MCF 10A (cell line): ENCODE measurements at regions not wholly inside any gene's neighbourhood (a gene's known extent, or its start where the extent isn't known, plus 50 kb on each side); places are given as distances from the start of the nearest gene placed in this dataset.

Experiments
- BruUV-seq: library from RNA; stranded (reverse); fragments of 400-500 nt; replicated peaks from 2 replicates; lab custom pipeline; 2021; lab: Mats Ljungman, UMichigan
- CTCF ChIA-PET: fragments of 300-600 bp; sonication (Branson Sonifier 250); formaldehyde crosslinking; extraction: SDS; loops from one replicate; lab custom pipeline; 2021; ENCODE audit warnings: antibody characterized with exemption, inconsistent platforms; lab: Yijun Ruan, JAX
- POLR2A ChIA-PET: fragments of 300-600, 350-650 bp; sonication (Branson Sonifier 250); formaldehyde crosslinking; extraction: SDS; loops from one replicate; lab custom pipeline; 2020; ENCODE audit warnings: antibody characterized with exemption, inconsistent platforms; lab: Yijun Ruan, JAX
- DNase-seq: peaks from one replicate; pipeline ENCODE4 v3.0.0-alpha.2; 2018; ENCODE audit not compliant: unreplicated experiment
- H3K27ac Mint-ChIP-seq: one replicate; pipeline ENCODE4 v1.8.0; 2022; ENCODE audit warnings: mild to moderate bottlenecking, low read depth, mixed read lengths; ENCODE audit not compliant: unreplicated experiment
- H3K27me3 Mint-ChIP-seq: one replicate; pipeline ENCODE4 v1.8.0; 2022; ENCODE audit warnings: mixed read lengths; ENCODE audit not compliant: insufficient read depth, unreplicated experiment
- H3K36me3 Mint-ChIP-seq: one replicate; pipeline ENCODE4 v1.8.0; 2022; ENCODE audit warnings: mild to moderate bottlenecking, moderate library complexity, mixed read lengths; ENCODE audit not compliant: insufficient read depth, unreplicated experiment
- H3K4me1 Mint-ChIP-seq: one replicate; pipeline ENCODE4 v1.8.0; 2022; ENCODE audit warnings: mixed read lengths; ENCODE audit not compliant: insufficient read depth, unreplicated experiment
- H3K4me3 Mint-ChIP-seq: one replicate; pipeline ENCODE4 v1.8.0; 2022; ENCODE audit warnings: mild to moderate bottlenecking, moderate library complexity, mixed read lengths; ENCODE audit not compliant: unreplicated experiment
- H3K9me3 Mint-ChIP-seq: one replicate; pipeline ENCODE4 v1.8.0; 2022; ENCODE audit warnings: mixed read lengths; ENCODE audit not compliant: unreplicated experiment
- intact Hi-C: fragments of 100-400 bp; cut with micrococcal nuclease; formaldehyde crosslinking; loops from 2 replicates; pipeline ENCODE4 v1.14.1; 2022
- TF ChIP-seq, protein P1 (sequence below): fragments of 200-600 bp; IDR thresholded peaks from one replicate; pipeline ENCODE4 v1.8.0; 2022; ENCODE audit warnings: antibody characterized with exemption, mild to moderate bottlenecking; ENCODE audit not compliant: unreplicated experiment

- Mint-ChIP-seq H3K4me3 (no peak overlapping the region), H3K36me3 (peaks cover 6% of the 10 kb centered on the region), H3K27me3 (no peaks in the 10 kb centered on the region), H3K27ac (no peak overlapping the region), H3K4me1 (peaks cover 13% of the 10 kb centered on the region), H3K9me3 (peaks cover 12% of the 10 kb centered on the region)
- TF ChIP-seq, protein P1, sequence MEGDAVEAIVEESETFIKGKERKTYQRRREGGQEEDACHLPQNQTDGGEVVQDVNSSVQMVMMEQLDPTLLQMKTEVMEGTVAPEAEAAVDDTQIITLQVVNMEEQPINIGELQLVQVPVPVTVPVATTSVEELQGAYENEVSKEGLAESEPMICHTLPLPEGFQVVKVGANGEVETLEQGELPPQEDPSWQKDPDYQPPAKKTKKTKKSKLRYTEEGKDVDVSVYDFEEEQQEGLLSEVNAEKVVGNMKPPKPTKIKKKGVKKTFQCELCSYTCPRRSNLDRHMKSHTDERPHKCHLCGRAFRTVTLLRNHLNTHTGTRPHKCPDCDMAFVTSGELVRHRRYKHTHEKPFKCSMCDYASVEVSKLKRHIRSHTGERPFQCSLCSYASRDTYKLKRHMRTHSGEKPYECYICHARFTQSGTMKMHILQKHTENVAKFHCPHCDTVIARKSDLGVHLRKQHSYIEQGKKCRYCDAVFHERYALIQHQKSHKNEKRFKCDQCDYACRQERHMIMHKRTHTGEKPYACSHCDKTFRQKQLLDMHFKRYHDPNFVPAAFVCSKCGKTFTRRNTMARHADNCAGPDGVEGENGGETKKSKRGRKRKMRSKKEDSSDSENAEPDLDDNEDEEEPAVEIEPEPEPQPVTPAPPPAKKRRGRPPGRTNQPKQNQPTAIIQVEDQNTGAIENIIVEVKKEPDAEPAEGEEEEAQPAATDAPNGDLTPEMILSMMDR, result no peak
- no TSS peak for BruUV-seq
- intact Hi-C loops, result no loop called here
- ChIA-PET CTCF (no interaction called here), POLR2A (no interaction called here)
- no peak for DNase-seq
Observed at GRCh38 chr4:18394656-18395055, 373.1 kb upstream of the LCORL start.

- intact Hi-C loops, result no loop called here
- H3K27ac Mint-ChIP-seq, result no peak overlapping the region
- no peak overlapping the region for H3K4me3 Mint-ChIP-seq
- H3K4me1 Mint-ChIP-seq, result peaks cover 13% of the 10 kb centered on the region
- H3K27me3 Mint-ChIP-seq, result no peaks in the 10 kb centered on the region
- DNase-seq, result no peak
- no TSS peak for BruUV-seq
- peaks cover 12% of the 10 kb centered on the region for H3K9me3 Mint-ChIP-seq
- ChIA-PET POLR2A (no interaction called here), CTCF (interaction anchor here (0.7 kb wide), 1 partner anchor 203 kb away, joined by 4 read pairs; no protein-coding TSS in a partner anchor)
- TF ChIP-seq, protein P1, result no peak
- H3K36me3 Mint-ChIP-seq, result peaks cover 6% of the 10 kb centered on the region
Observed at GRCh38 chr4:18391354-18391728, 369.8 kb upstream of the LCORL start.

DNA sequence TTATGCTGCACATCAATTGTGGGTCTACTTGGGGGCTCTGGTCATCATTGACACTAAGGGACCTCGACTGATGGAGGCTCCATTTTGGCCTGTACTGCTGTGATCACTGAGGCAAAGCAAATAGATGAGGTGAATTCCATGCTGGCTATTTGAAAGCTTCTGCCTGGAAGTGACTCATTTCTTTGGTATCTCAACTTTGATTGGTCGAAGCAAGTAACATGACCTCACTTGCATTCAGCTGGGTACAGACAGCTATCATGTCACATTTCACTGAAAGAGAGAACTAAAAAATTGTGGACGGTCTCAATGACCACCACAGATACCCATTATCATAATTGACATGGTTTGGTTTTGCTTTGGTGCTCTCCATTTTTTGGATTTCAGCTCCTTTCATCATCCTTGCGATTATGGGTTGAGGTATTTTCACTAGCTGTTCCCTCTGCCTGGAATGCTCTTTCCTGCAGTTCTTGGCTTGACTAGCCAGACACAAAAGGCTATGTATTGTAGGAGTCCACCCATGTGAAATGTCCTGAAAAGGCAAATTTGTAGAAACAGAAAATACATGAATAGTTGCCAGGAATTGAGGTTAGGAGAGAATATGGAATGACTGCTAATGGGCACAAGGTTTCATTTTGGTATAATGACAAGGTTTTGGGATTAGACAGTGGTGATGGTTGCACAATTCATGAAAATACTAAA is 369.2 kb upstream of the LCORL start:
- TF ChIP-seq, protein P1, result no peak
- peak; percentile 14 for DNase-seq

GRCh38 chr4:18389115-18389514 is 367.6 kb upstream of the LCORL start:
- peaks cover 7% of the 10 kb centered on the region for H3K4me1 Mint-ChIP-seq
- CTCF ChIA-PET, result no interaction called here
- H3K4me3 Mint-ChIP-seq, result no peak overlapping the region
- BruUV-seq, result no TSS peak
- H3K27me3 Mint-ChIP-seq, result no peaks in the 10 kb centered on the region
- H3K36me3 Mint-ChIP-seq, result peaks cover 6% of the 10 kb centered on the region
- no peak overlapping the region for H3K27ac Mint-ChIP-seq
- DNase-seq, result no peak
- POLR2A ChIA-PET, result interaction anchor here (0.6 kb wide), 1 partner anchor 165 kb away, joined by 3 read pairs; no protein-coding TSS in a partner anchor
- TF ChIP-seq, protein P1, result no peak
- peaks cover 27% of the 10 kb centered on the region for H3K9me3 Mint-ChIP-seq
- intact Hi-C loops, result no loop called here

More for the DNA sequence above, 369.2 kb upstream of the LCORL start:
- POLR2A ChIA-PET, result interaction anchor here (0.8 to 1.0 kb wide), 2 partner anchors 16 to 567 kb away, joined by 3 read pairs; no protein-coding TSS in a partner anchor
- Mint-ChIP-seq H3K27me3 (no peaks in the 10 kb centered on the region), H3K36me3 (peaks cover 6% of the 10 kb centered on the region), H3K9me3 (peaks cover 12% of the 10 kb centered on the region), H3K4me1 (peaks cover 13% of the 10 kb centered on the region), H3K27ac (no peak overlapping the region), H3K4me3 (no peak overlapping the region)
- BruUV-seq, result no TSS peak
- CTCF ChIA-PET, result interaction anchor here (1.0 kb wide), 1 partner anchor 23 kb away, joined by 4 read pairs; no protein-coding TSS in a partner anchor
- intact Hi-C loops, result no loop called here
